MM.1S (cell line): ENCODE measurements at regions not wholly inside any gene's neighbourhood (a gene's known extent, or its start where the extent isn't known, plus 50 kb on each side); places are given as distances from the start of the nearest gene placed in this dataset.

Experiments used
- DNase-seq: peaks from one replicate; pipeline ENCODE4 v3.0.0-alpha.2; 2015
- H2AFZ ChIP-seq: fragments of 300-600 bp; sonication (generic); 2 replicates; pipeline ENCODE4 v1.6.0; 2016; ENCODE audit warnings: antibody characterized with exemption, low read length
- H3F3A ChIP-seq: fragments of 300-600 bp; sonication (generic); 2 replicates; pipeline ENCODE4 v1.6.1; 2016; ENCODE audit warnings: mild to moderate bottlenecking, antibody characterized with exemption, low read length, moderate library complexity, mixed read lengths; ENCODE audit not compliant: insufficient read depth
- H3K27ac ChIP-seq: fragments of 300-600 bp; sonication (generic); 2 replicates; pipeline ENCODE4 v1.5.1; 2016; ENCODE audit warnings: mild to moderate bottlenecking, low read length
- H3K27me3 ChIP-seq: fragments of 300-600 bp; sonication (generic); replicated peaks from 2 replicates; pipeline ENCODE4 v1.6.0; 2016; ENCODE audit warnings: low read length; ENCODE audit not compliant: insufficient read depth
- H3K36me3 ChIP-seq: fragments of 300-600 bp; sonication (generic); replicated peaks from 2 replicates; pipeline ENCODE4 v1.6.1; 2016; ENCODE audit warnings: mild to moderate bottlenecking, low read length, mixed read lengths; ENCODE audit not compliant: insufficient read depth
- H3K4me1 ChIP-seq: fragments of 300-600 bp; sonication (generic); 2 replicates; pipeline ENCODE4 v1.6.1; 2016; ENCODE audit warnings: low read length, mixed read lengths
- H3K4me2 ChIP-seq: fragments of 300-600 bp; sonication (generic); 2 replicates; pipeline ENCODE4 v1.6.0; 2016; ENCODE audit warnings: low read depth, low read length
- H3K4me3 ChIP-seq: fragments of 300-600 bp; sonication (generic); 2 replicates; pipeline ENCODE4 v1.5.1; 2016; ENCODE audit warnings: low read length, mixed read lengths
- H3K79me2 ChIP-seq: fragments of 300-600 bp; sonication (generic); 2 replicates; pipeline ENCODE4 v1.6.1; 2016; ENCODE audit warnings: mixed run types, low read length, mixed read lengths
- H3K9ac ChIP-seq: fragments of 300-600 bp; sonication (generic); 2 replicates; pipeline ENCODE4 v1.6.1; 2016; ENCODE audit warnings: low read length, mixed read lengths
- H3K9me2 ChIP-seq: fragments of 300-600 bp; sonication (generic); replicated peaks from 2 replicates; pipeline ENCODE4 v1.6.1; 2016; ENCODE audit warnings: mild to moderate bottlenecking, low read length, mixed read lengths; ENCODE audit not compliant: insufficient read depth
- H3K9me3 ChIP-seq: fragments of 300-600 bp; sonication (generic); replicated peaks from 2 replicates; pipeline ENCODE4 v1.6.1; 2016; ENCODE audit warnings: mild to moderate bottlenecking, low read length, mixed read lengths; ENCODE audit not compliant: insufficient read depth
- H4K20me1 ChIP-seq: fragments of 300-600 bp; sonication (generic); 2 replicates; pipeline ENCODE4 v1.6.1; 2016; ENCODE audit warnings: mild to moderate bottlenecking, low read length, moderate library complexity, mixed read lengths; ENCODE audit not compliant: insufficient read depth
- EZH2 ChIP-seq: fragments of 300-600 bp; sonication (generic); optimal IDR thresholded peaks from 2 replicates; pipeline ENCODE3; 2017; ENCODE audit warnings: low read depth, mild to moderate bottlenecking, antibody characterized with exemption, low read length, mixed read lengths
- EZH2phosphoT487 ChIP-seq: fragments of 300-600 bp; sonication (generic); IDR thresholded peaks from 2 replicates; pipeline ENCODE4 v1.6.1; 2018; ENCODE audit warnings: antibody characterized with exemption, low read length
- TF ChIP-seq, protein P1 (sequence below): fragments of 300-600 bp; sonication (generic); IDR thresholded peaks from 2 replicates; pipeline ENCODE4 v1.5.1; 2016; ENCODE audit warnings: antibody characterized with exemption, low read length, mixed read lengths

DNA sequence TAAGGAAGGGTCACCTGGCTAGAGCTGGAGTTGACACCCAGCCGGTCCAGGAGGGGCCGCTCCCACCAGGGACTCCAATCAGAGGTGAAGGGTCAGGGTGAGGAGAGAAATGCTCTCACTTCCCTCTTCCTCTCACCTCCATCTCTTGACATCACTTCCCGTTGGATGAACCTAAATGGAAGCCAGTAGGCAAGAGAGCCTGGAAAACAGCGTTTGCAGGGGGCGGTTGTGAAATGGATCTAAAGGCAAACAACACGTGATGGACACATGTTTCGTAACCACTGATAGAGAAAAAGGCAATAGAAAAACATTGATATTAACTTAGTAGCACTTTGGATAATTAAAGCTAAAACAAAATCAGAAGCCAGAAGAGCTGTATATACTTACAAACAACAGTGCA, 105.6 kb upstream of the FOXA2 start:
- Histone ChIP-seq H3K9me2 (no peaks in the 10 kb centered on the region), H3K4me3 (no peak overlapping the region), H3K27me3 (no peaks in the 10 kb centered on the region), H2AFZ (no peak overlapping the region), H3K36me3 (no peaks in the 10 kb centered on the region), H4K20me1 (no peaks in the 10 kb centered on the region), H3K4me2 (no peak overlapping the region), H3F3A (no peaks in the 10 kb centered on the region), H3K9me3 (no peaks in the 10 kb centered on the region), H3K27ac (no peak overlapping the region), H3K79me2 (no peaks in the 10 kb centered on the region), H3K9ac (no peak overlapping the region), H3K4me1 (no peaks in the 10 kb centered on the region)
- TF ChIP-seq EZH2phosphoT487 (no peak), EZH2 (no peak)
- TF ChIP-seq, protein P1, sequence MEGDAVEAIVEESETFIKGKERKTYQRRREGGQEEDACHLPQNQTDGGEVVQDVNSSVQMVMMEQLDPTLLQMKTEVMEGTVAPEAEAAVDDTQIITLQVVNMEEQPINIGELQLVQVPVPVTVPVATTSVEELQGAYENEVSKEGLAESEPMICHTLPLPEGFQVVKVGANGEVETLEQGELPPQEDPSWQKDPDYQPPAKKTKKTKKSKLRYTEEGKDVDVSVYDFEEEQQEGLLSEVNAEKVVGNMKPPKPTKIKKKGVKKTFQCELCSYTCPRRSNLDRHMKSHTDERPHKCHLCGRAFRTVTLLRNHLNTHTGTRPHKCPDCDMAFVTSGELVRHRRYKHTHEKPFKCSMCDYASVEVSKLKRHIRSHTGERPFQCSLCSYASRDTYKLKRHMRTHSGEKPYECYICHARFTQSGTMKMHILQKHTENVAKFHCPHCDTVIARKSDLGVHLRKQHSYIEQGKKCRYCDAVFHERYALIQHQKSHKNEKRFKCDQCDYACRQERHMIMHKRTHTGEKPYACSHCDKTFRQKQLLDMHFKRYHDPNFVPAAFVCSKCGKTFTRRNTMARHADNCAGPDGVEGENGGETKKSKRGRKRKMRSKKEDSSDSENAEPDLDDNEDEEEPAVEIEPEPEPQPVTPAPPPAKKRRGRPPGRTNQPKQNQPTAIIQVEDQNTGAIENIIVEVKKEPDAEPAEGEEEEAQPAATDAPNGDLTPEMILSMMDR: no peak
- DNase-seq: no peak

DNA sequence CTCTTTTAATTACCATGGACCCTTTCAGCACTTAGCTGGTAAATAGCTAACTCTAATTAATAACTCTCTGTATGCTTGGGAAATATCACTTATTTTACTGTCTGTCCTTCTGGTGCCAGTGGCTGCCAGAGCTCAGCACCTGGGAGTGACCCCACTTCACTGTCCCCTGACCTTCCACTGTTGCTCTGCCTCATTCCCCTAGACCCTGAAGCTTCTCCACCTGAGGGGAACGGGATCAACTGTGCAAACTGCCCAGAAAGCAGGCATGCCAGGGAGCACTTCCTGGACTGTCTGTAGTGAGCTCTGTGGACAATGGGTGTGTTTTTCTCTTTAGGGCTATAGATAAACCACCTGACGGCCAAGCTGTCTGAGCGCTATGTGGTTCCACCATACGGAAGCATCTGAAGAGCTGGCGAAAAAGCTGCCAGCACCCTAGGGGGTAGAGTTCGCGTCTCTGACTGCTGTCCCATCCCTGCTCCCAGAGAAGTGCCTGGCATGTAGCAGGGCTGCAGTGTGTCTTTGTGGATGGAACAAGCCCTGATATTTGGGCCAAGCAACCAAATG, 106.3 kb upstream of the FOXA2 start:
- DNase-seq: no peak
- Histone ChIP-seq H3K4me3 (no peak overlapping the region), H3K9ac (no peak overlapping the region), H3K4me1 (no peaks in the 10 kb centered on the region), H3K36me3 (no peaks in the 10 kb centered on the region), H3K79me2 (no peaks in the 10 kb centered on the region), H3K4me2 (no peak overlapping the region), H3K9me3 (no peaks in the 10 kb centered on the region), H3K27me3 (no peaks in the 10 kb centered on the region), H4K20me1 (no peaks in the 10 kb centered on the region), H3K9me2 (no peaks in the 10 kb centered on the region), H3F3A (no peaks in the 10 kb centered on the region), H2AFZ (no peak overlapping the region), H3K27ac (no peak overlapping the region)
- TF ChIP-seq EZH2phosphoT487 (no peak), EZH2 (no peak)
- TF ChIP-seq, protein P1: no peak

DNA sequence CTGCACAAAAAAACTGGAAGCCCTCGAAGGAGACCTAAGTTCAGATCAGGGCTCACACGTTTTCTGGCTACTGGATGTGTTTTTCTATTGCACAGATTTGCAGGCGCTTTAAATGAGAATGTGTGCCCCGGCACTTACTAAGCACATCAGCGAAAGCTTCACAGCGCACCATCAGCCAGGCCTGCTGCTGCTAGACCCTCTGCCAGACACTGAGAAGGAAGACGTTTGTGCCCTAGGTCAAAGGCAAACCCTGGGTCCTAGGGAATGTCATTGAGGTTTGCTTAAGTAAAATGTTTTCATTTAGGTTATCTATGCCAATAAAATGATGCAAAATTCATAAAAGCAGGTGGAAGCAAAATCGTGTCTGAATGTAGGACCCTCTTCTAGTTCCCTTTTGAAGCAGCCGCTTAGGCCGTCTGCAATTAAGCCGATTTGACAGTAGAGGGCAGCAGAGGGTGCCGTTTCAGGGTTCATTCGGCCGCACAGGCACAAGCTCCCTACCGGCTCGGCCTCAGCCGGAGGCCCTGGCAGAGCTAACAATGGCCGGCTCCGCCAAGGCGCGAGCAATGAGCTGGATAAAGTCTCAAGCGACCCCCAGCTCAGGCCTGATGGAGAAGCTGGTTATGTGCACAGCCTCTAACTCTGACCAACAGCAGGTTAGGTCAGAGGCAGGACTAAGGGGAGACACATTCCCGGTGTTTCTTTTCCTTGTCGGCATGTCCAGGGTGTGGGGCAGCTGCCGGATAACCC, 107.2 kb upstream of the FOXA2 start:
- H3K4me1 ChIP-seq: no peaks in the 10 kb centered on the region
- H3K27me3 ChIP-seq: no peaks in the 10 kb centered on the region
- H3K9me2 ChIP-seq: no peaks in the 10 kb centered on the region
- TF ChIP-seq, protein P1: peak; percentile 80
- no peak for TF ChIP-seq EZH2
- no peak for TF ChIP-seq EZH2phosphoT487
- no peaks in the 10 kb centered on the region for H3F3A ChIP-seq
- H3K27ac ChIP-seq: no peak overlapping the region
- no peaks in the 10 kb centered on the region for H3K36me3 ChIP-seq
- peak overlapping the region; percentile 40 for H2AFZ ChIP-seq
- H4K20me1 ChIP-seq: no peaks in the 10 kb centered on the region
- peak overlapping the region; percentile 40 for H3K4me2 ChIP-seq
- H3K9ac ChIP-seq: no peak overlapping the region
- no peaks in the 10 kb centered on the region for H3K9me3 ChIP-seq
- peak; percentile 65 for DNase-seq
- no peaks in the 10 kb centered on the region for H3K79me2 ChIP-seq
- H3K4me3 ChIP-seq: no peak overlapping the region
